Trophoblast cell (in vitro differentiated cells and primary cell): ENCODE measurements at regions not wholly inside any gene's neighbourhood (a gene's known extent, or its start where the extent isn't known, plus 50 kb on each side); places are given as distances from the start of the nearest gene placed in this dataset.

Source experiments
- DNase-seq, 2 donors: peaks; one replicate each; pipeline ENCODE4 v3.0.0-alpha.2; 2016
- H2AFZ ChIP-seq: 2 replicates; pipeline ENCODE4 v1.6.1; 2013; ENCODE audit warnings: low read length, moderate library complexity, mild to moderate bottlenecking; ENCODE audit not compliant: insufficient read depth, poor library complexity
- H2AK5ac ChIP-seq: 2 replicates; pipeline ENCODE4 v1.6.1; 2013; ENCODE audit warnings: mild to moderate bottlenecking, low read length
- H2BK120ac ChIP-seq: 2 replicates; pipeline ENCODE4 v1.6.1; 2013; ENCODE audit warnings: low read length, mild to moderate bottlenecking, moderate library complexity; ENCODE audit not compliant: insufficient read depth, poor library complexity
- H2BK12ac ChIP-seq: 2 replicates; pipeline ENCODE4 v1.6.1; 2013; ENCODE audit warnings: mild to moderate bottlenecking, low read length, moderate library complexity
- H2BK5ac ChIP-seq: 2 replicates; pipeline ENCODE4 v1.6.1; 2013; ENCODE audit warnings: low read length, low read depth, moderate library complexity, mild to moderate bottlenecking; ENCODE audit not compliant: poor library complexity
- H3K14ac ChIP-seq: 2 replicates; pipeline ENCODE4 v1.6.1; 2013; ENCODE audit warnings: mild to moderate bottlenecking, low read length
- H3K18ac ChIP-seq: 2 replicates; pipeline ENCODE4 v1.6.1; 2013; ENCODE audit warnings: mild to moderate bottlenecking, low read length
- H3K23ac ChIP-seq: 2 replicates; pipeline ENCODE4 v1.6.1; 2013; ENCODE audit warnings: low read length
- H3K27ac ChIP-seq: 2 replicates; pipeline ENCODE4 v1.5.1; 2013; ENCODE audit warnings: low read depth, mild to moderate bottlenecking, inconsistent platforms, low read length, moderate library complexity
- H3K27me3 ChIP-seq: 2 replicates; pipeline ENCODE4 v1.6.1; 2013; ENCODE audit warnings: inconsistent platforms, mild to moderate bottlenecking, low read length, moderate library complexity; ENCODE audit not compliant: insufficient read depth
- H3K36me3 ChIP-seq, 2 experiments: 1 replicate in 1 of 2; 2 replicates in 1 of 2; pipeline ENCODE4 v1.6.1; 2013; ENCODE audit warnings: low read length in 2 of 2, mild to moderate bottlenecking in 2 of 2, moderate library complexity in 1 of 2; ENCODE audit not compliant: insufficient read depth in 2 of 2, control insufficient read depth in 1 of 2
- H3K4ac ChIP-seq: 2 replicates; pipeline ENCODE4 v1.6.1; 2013; ENCODE audit warnings: low read depth, mild to moderate bottlenecking, low read length, moderate library complexity
- H3K4me1 ChIP-seq, 2 experiments: 1 replicate in 1 of 2; 2 replicates in 1 of 2; pipeline ENCODE4 v1.6.1; 2013; ENCODE audit warnings: low read length in 2 of 2, mild to moderate bottlenecking in 2 of 2, moderate library complexity in 1 of 2; ENCODE audit not compliant: insufficient read depth in 2 of 2, control insufficient read depth in 1 of 2
- H3K4me2 ChIP-seq: 2 replicates; pipeline ENCODE4 v1.6.1; 2013; ENCODE audit warnings: inconsistent platforms, mild to moderate bottlenecking, low read length, moderate library complexity
- H3K4me3 ChIP-seq: 2 replicates; pipeline ENCODE4 v1.5.1; 2013; ENCODE audit warnings: mild to moderate bottlenecking, low read depth, low read length, inconsistent platforms
- H3K79me1 ChIP-seq: one replicate; pipeline ENCODE4 v1.6.1; 2013; ENCODE audit warnings: low read length
- H3K79me2 ChIP-seq: 2 replicates; pipeline ENCODE4 v1.6.1; 2013; ENCODE audit warnings: low read length, mild to moderate bottlenecking; ENCODE audit not compliant: control insufficient read depth, insufficient read depth, poor library complexity
- H3K9ac ChIP-seq: 2 replicates; pipeline ENCODE4 v1.6.1; 2013; ENCODE audit warnings: mild to moderate bottlenecking, low read length
- H3K9me3 ChIP-seq: 2 replicates; pipeline ENCODE4 v1.6.1; 2013; ENCODE audit warnings: low read depth, mild to moderate bottlenecking, control low read depth, inconsistent platforms, low read length; ENCODE audit not compliant: insufficient read depth
- H4K12ac ChIP-seq: 2 replicates; pipeline ENCODE4 v1.6.1; 2013; ENCODE audit warnings: low read depth, mild to moderate bottlenecking, low read length, moderate library complexity
- H4K8ac ChIP-seq: 2 replicates; pipeline ENCODE4 v1.6.1; 2013; ENCODE audit warnings: low read depth, mild to moderate bottlenecking, low read length, moderate library complexity
- H4K91ac ChIP-seq: one replicate; pipeline ENCODE4 v1.6.1; 2013; ENCODE audit warnings: low read depth, mild to moderate bottlenecking, low read length, moderate library complexity
- WGBS: extraction: QIAGEN DNeasy Blood & Tissue Kit; methylation state at CpG from one replicate; pipeline ENCODE4 v1.1.7; 2013; ENCODE audit warnings: missing lambda C conversion rate; ENCODE audit not compliant: insufficient read length, insufficient coverage; ENCODE audit errors: extremely low coverage; 5-methylcytosine and 5-hydroxymethylcytosine counted together

DNA sequence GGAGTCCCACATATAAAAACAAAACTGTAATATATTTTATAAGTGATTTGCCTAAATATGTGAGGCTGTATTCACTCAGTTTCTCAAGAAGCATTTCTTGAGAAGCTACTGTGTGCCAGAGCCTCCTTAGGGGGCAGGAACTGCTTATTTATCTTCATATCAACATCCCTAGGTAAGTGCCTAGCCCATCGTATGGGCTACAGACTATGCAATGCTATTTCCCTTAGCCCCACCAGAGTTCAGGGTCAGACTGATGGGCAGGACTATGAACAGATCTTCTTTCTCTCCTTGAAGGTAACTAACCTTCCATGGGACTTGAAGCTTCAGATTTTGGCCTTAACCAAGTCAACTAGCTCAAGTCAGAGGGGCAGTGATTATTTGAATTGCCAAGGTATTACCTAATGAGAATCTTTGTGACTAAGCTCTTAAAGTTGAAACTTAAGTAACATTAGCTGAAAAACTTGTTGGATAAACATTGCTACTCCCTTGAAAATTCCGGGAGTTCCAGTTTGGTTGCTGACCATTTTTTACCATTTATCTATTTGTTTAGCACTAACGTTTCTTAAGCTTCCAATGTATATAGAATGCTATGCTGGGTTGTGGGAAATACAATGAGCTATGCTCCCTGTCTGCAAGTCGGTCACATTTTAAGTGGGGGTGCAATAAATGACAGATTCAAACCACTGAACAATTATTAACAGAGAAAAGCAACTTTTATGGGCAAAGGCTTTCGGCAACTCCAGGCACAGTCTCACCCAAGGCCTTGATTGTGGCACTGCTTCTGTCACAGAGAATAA, 85.2 kb downstream of the GPR88 start:
- H4K91ac ChIP-seq: no peak overlapping the region
- no peaks in the 10 kb centered on the region for H3K9me3 ChIP-seq
- H2AFZ ChIP-seq: no peak overlapping the region
- WGBS: no CpG with 5 or more reads among the region's 5 CpGs
- no peak overlapping the region for H3K23ac ChIP-seq
- H3K36me3 ChIP-seq: no peaks in the 10 kb centered on the region
- no peak overlapping the region for H4K8ac ChIP-seq
- peaks cover 0 to 1% of the 10 kb centered on the region in 2 experiments for H3K4me1 ChIP-seq
- H3K9ac ChIP-seq: no peak overlapping the region
- no peak overlapping the region for H3K4me3 ChIP-seq
- no peaks in the 10 kb centered on the region for H3K79me2 ChIP-seq
- H3K79me1 ChIP-seq: no peaks in the 10 kb centered on the region
- no peak overlapping the region for H2BK5ac ChIP-seq
- peak; percentile 50 to 81 for DNase-seq
- no peak overlapping the region for H3K18ac ChIP-seq
- H3K27ac ChIP-seq: no peak overlapping the region
- H3K14ac ChIP-seq: no peak overlapping the region
- H3K4me2 ChIP-seq: no peak overlapping the region
- H2AK5ac ChIP-seq: no peak overlapping the region
- no peaks in the 10 kb centered on the region for H3K27me3 ChIP-seq
- H4K12ac ChIP-seq: no peak overlapping the region
- no peak overlapping the region for H3K4ac ChIP-seq
- H2BK12ac ChIP-seq: no peak overlapping the region
- H2BK120ac ChIP-seq: no peak overlapping the region

DNA sequence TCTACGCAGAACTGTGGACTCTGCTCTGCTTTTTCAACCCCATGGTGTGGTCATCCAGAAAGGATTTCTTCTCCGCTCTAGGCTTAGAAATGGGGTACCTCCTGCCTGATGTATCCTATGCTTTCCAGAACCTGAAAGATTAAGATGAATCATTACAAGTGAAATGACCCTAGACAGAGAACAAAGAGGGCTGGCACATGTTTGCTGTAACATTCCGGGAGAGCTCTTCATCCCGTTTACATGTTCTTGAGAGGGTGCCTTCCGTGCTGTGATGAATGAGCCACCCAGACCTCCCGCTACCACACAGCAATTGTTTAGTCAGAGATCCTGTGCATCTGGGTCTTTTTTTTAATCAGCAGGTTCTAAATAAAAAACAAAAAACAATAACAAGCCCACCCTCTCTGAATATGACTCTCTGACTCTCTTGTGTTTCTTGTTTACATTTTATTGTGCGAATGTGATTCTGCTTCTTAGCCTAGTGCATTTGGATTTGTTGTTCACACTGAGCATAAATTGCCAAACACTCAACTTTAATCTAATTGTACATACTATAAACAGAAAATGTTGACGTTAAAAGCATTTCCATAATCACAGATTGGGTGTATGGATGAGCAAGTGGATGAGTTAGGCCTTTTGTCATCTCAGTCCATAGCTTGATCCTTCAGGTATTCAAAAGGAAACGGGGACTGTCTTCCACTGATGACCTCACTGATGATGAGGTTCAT, 87.1 kb downstream of the GPR88 start:
- H2AK5ac ChIP-seq: no peak overlapping the region
- WGBS: no CpG with 5 or more reads among the region's 9 CpGs

DNA sequence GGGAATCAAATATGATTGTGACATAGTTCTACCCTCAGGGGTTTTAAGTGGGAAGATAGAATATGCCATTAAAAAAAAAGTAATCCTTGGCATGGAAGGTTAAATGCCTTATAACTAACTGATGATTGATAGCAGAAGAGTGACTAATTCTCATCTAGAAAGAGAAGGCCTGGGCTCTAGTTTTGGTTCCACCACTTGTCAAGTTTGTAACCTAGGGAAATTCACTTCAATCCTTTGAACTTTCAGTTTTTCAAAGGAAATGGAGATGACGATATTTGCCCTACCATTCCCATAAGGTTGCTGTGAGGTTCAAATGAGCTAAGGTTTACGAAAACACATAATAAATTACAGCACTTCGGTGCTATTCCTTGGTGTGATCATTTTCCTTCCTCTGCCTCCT, 88.5 kb downstream of the GPR88 start:
- Histone ChIP-seq H3K4me2 (no peak overlapping the region), H3K4ac (no peak overlapping the region), H3K18ac (no peak overlapping the region), H3K79me2 (no peaks in the 10 kb centered on the region), H2BK12ac (no peak overlapping the region), H3K79me1 (no peaks in the 10 kb centered on the region), H2AK5ac (no peak overlapping the region), H3K36me3 (no peaks in the 10 kb centered on the region), H3K4me1 (peaks cover 0 to 1% of the 10 kb centered on the region in 2 experiments), H2BK5ac (no peak overlapping the region), H4K91ac (no peak overlapping the region), H3K9ac (no peak overlapping the region), H3K9me3 (no peaks in the 10 kb centered on the region), H3K4me3 (no peak overlapping the region), H3K27me3 (no peaks in the 10 kb centered on the region), H4K12ac (no peak overlapping the region), H3K14ac (no peak overlapping the region), H4K8ac (no peak overlapping the region), H3K23ac (no peak overlapping the region), H2AFZ (no peak overlapping the region), H2BK120ac (no peak overlapping the region), H3K27ac (no peak overlapping the region)
- no CpG with 5 or more reads among the region's 3 CpGs for WGBS
- peak in 1 of 2 donors; percentile 39 for DNase-seq

More for the DNA sequence above, 87.1 kb downstream of the GPR88 start:
- no peak overlapping the region for H3K23ac ChIP-seq
- no peaks in the 10 kb centered on the region for H3K79me2 ChIP-seq
- H3K27me3 ChIP-seq: no peaks in the 10 kb centered on the region
- H3K79me1 ChIP-seq: no peaks in the 10 kb centered on the region
- no peak overlapping the region for H2BK120ac ChIP-seq
- H3K27ac ChIP-seq: no peak overlapping the region
- no peak overlapping the region for H4K12ac ChIP-seq
- no peak overlapping the region for H3K4me3 ChIP-seq
- peaks cover 0 to 1% of the 10 kb centered on the region in 2 experiments for H3K4me1 ChIP-seq
- H3K4me2 ChIP-seq: no peak overlapping the region
- H3K9me3 ChIP-seq: no peaks in the 10 kb centered on the region
- no peak overlapping the region for H4K91ac ChIP-seq
- H2BK5ac ChIP-seq: no peak overlapping the region
- no peak overlapping the region for H2BK12ac ChIP-seq
- no peak overlapping the region for H3K4ac ChIP-seq
- no peak overlapping the region for H3K9ac ChIP-seq
- H2AFZ ChIP-seq: no peak overlapping the region
- no peak overlapping the region for H3K14ac ChIP-seq
- DNase-seq: no peak
- H3K18ac ChIP-seq: no peak overlapping the region
- no peak overlapping the region for H4K8ac ChIP-seq
- no peaks in the 10 kb centered on the region for H3K36me3 ChIP-seq

DNA sequence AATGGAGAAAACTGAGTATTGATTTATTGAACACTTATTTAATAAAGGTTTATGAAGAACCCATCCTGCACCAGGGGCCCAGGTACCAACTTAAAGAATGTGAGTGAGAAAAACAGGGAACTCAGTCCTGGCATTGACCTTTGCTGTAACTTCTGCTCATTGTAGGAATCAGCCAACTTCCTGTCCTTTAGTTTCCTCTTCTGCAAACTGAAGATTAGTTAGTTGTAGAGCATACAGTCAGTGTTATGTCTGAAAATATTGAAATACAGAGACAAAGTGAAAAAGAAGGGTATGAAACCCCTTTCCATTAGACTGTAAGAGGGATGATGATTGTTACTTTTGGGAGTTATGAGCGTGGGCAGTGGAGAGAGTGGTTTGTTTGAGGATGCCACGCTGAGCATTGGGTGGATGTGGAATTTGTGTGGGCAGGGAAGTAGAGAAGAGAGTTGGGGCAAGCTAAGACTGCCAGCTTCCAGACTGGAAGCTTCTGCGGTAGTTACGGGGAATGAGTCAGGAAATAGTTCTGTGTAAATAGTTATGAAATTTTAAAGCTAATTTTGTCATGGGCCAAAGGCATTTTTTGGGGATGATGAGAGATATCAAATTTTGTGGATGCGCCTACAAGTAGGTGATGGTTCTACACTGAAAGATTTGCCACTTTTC, 89.2 kb downstream of the GPR88 start:
- Histone ChIP-seq H2BK12ac (no peak overlapping the region), H3K18ac (no peak overlapping the region), H3K27ac (no peak overlapping the region), H3K23ac (no peak overlapping the region), H3K79me1 (no peaks in the 10 kb centered on the region), H2BK120ac (no peak overlapping the region), H3K36me3 (no peaks in the 10 kb centered on the region), H3K14ac (no peak overlapping the region), H3K4me3 (no peak overlapping the region), H2AK5ac (no peak overlapping the region), H4K12ac (no peak overlapping the region), H2AFZ (no peak overlapping the region), H2BK5ac (no peak overlapping the region), H4K91ac (no peak overlapping the region), H3K79me2 (no peaks in the 10 kb centered on the region), H3K4me2 (no peak overlapping the region), H3K9me3 (no peaks in the 10 kb centered on the region), H3K4me1 (no peaks in the 10 kb centered on the region), H3K27me3 (no peaks in the 10 kb centered on the region), H3K9ac (no peak overlapping the region), H4K8ac (no peak overlapping the region), H3K4ac (no peak overlapping the region)
- DNase-seq: peak; percentile 34 to 75
- WGBS: no CpG with 5 or more reads among the region's 5 CpGs
